DND-41 (cell line): ENCODE measurements at regions not wholly inside any gene's neighbourhood (a gene's known extent, or its start where the extent isn't known, plus 50 kb on each side); places are given as distances from the start of the nearest gene placed in this dataset.

Source experiments
- ATAC-seq: fragments of 200-7000 bp; cut with Tn5 transposase; 3 replicates; pipeline ENCODE4 v1.9.1; 2021; ENCODE audit warnings: low read depth; ENCODE audit not compliant: insufficient read depth
- DNase-seq: peaks from one replicate; pipeline ENCODE4 v3.0.0-alpha.2; 2020
- H2AFZ ChIP-seq: 2 replicates; pipeline ENCODE4 v1.6.0; 2012; ENCODE audit warnings: low read depth, low read length
- H3K27ac ChIP-seq: 2 replicates; pipeline ENCODE4 v1.5.1; 2012; ENCODE audit warnings: low read length, inconsistent platforms
- H3K27me3 ChIP-seq: fragments of 200-600 bp; sonication (generic); 2 replicates; pipeline ENCODE4 v1.6.0; 2012; ENCODE audit warnings: low read length, mild to moderate bottlenecking, inconsistent platforms; ENCODE audit not compliant: insufficient read depth, poor library complexity
- H3K36me3 ChIP-seq: 2 replicates; pipeline ENCODE4 v1.5.1; 2012; ENCODE audit warnings: low read length, inconsistent platforms; ENCODE audit not compliant: insufficient read depth
- H3K4me1 ChIP-seq: 2 replicates; pipeline ENCODE4 v1.5.1; 2012; ENCODE audit warnings: mild to moderate bottlenecking, low read length; ENCODE audit not compliant: insufficient read depth
- H3K4me2 ChIP-seq: 2 replicates; pipeline ENCODE4 v1.6.0; 2012; ENCODE audit warnings: mild to moderate bottlenecking, moderate library complexity, low read length, inconsistent platforms; ENCODE audit not compliant: insufficient read depth
- H3K4me3 ChIP-seq, 2 experiments: fragments of 200-600 bp in 1 of 2; shearing (Covaris generic) in 1 of 2; 2 replicates each; pipeline ENCODE4 v1.5.1; 2012 to 2016; ENCODE audit warnings: inconsistent platforms in 2 of 2, low read length in 2 of 2, mild to moderate bottlenecking in 2 of 2, low read depth in 1 of 2, moderate library complexity in 1 of 2
- H3K79me2 ChIP-seq: 2 replicates; pipeline ENCODE4 v1.6.0; 2012; ENCODE audit warnings: low read length, inconsistent platforms; ENCODE audit not compliant: insufficient read depth
- H3K9ac ChIP-seq: 2 replicates; pipeline ENCODE4 v1.6.0; 2012; ENCODE audit warnings: low read depth, mild to moderate bottlenecking, inconsistent platforms, low read length, moderate library complexity
- H3K9me3 ChIP-seq: 2 replicates; pipeline ENCODE4 v1.5.1; 2012; ENCODE audit warnings: low read length, moderate library complexity, mild to moderate bottlenecking, inconsistent platforms; ENCODE audit not compliant: insufficient read depth, severe bottlenecking
- H4K20me1 ChIP-seq: 2 replicates; pipeline ENCODE4 v1.6.0; 2012; ENCODE audit warnings: low read length; ENCODE audit not compliant: insufficient read depth
- EZH2 ChIP-seq: IDR thresholded peaks from 3 replicates; pipeline ENCODE4 v1.6.1; 2012; ENCODE audit warnings: borderline replicate concordance, low read depth, mild to moderate bottlenecking, moderate library complexity, low read length, inconsistent platforms; ENCODE audit not compliant: severe bottlenecking
- TF ChIP-seq, protein P1 (sequence below): IDR thresholded peaks from 2 replicates; pipeline ENCODE4 v1.5.1; 2012; ENCODE audit warnings: borderline replicate concordance, low read length, moderate library complexity, mild to moderate bottlenecking; ENCODE audit not compliant: poor library complexity, severe bottlenecking; ENCODE audit errors: extremely low read depth

DNA sequence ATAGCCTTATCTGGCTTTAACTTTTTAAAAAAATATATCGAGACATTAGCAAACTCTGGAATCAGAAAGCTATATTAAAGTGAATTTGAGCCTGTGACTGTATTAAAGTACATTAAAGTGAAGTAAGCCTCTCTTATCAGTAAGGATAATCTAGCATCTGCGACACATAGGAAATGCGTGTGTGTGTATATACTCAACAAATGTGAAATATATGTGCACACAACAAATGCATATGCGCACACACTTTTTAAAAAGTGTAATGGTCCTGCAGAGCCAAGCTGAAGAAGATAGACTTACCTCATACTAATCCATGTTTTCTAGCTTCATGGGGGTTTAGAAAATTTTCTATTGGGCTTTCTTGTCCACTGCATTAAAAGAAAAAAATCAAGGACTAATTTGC lies 437.1 kb downstream of the ZIC1 start:
- H3K4me1 ChIP-seq = no peaks in the 10 kb centered on the region
- H4K20me1 ChIP-seq = no peaks in the 10 kb centered on the region
- no peak for TF ChIP-seq EZH2
- TF ChIP-seq, protein P1, sequence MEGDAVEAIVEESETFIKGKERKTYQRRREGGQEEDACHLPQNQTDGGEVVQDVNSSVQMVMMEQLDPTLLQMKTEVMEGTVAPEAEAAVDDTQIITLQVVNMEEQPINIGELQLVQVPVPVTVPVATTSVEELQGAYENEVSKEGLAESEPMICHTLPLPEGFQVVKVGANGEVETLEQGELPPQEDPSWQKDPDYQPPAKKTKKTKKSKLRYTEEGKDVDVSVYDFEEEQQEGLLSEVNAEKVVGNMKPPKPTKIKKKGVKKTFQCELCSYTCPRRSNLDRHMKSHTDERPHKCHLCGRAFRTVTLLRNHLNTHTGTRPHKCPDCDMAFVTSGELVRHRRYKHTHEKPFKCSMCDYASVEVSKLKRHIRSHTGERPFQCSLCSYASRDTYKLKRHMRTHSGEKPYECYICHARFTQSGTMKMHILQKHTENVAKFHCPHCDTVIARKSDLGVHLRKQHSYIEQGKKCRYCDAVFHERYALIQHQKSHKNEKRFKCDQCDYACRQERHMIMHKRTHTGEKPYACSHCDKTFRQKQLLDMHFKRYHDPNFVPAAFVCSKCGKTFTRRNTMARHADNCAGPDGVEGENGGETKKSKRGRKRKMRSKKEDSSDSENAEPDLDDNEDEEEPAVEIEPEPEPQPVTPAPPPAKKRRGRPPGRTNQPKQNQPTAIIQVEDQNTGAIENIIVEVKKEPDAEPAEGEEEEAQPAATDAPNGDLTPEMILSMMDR = no peak
- H3K27ac ChIP-seq = no peak overlapping the region
- DNase-seq (no peak), ATAC-seq (no peak)
- H3K4me3 ChIP-seq = no peak overlapping the region
- H3K9me3 ChIP-seq = no peaks in the 10 kb centered on the region
- H3K9ac ChIP-seq = no peak overlapping the region
- H3K36me3 ChIP-seq = no peaks in the 10 kb centered on the region
- H3K79me2 ChIP-seq = no peaks in the 10 kb centered on the region
- no peaks in the 10 kb centered on the region for H3K27me3 ChIP-seq
- H2AFZ ChIP-seq = no peak overlapping the region
- no peak overlapping the region for H3K4me2 ChIP-seq

DNA sequence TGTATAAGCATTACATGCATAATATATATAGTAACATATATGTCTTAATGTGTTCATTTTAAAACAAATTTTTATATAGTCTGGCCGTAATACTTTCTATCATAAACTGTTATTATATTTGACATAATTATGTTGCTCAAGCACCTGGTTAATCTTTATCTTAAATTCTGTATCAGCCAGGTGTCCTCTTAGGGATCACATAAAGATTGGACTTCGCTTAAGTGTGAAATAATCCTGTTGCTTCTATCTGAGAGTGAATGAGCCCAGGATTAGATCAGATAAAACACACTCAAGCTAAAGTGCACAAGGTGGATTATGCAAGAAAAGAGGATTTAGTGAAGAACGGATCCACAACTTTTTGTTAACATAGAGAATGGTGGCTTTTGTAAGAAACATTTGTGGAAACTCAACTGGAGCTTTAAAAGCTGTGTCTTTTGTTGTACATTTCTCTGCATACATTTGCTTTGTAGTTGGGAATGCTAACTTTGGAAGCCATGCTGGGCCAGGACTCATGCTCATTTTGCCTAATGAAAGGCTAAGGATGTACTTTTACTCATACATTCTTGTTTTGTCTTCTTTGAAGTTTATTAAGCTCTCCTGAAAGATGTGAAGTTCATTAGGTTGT lies 437.8 kb downstream of the ZIC1 start:
- no peak for ATAC-seq

GRCh38 chr3:147851062-147851461 lies 441.9 kb downstream of the ZIC1 start:
- H3K27me3 ChIP-seq = no peaks in the 10 kb centered on the region

More for the DNA sequence above, 437.8 kb downstream of the ZIC1 start:
- Histone ChIP-seq H3K4me1 (no peaks in the 10 kb centered on the region), H4K20me1 (no peaks in the 10 kb centered on the region), H3K4me2 (no peak overlapping the region), H2AFZ (no peak overlapping the region), H3K9ac (no peak overlapping the region), H3K79me2 (no peaks in the 10 kb centered on the region), H3K27ac (no peak overlapping the region), H3K36me3 (no peaks in the 10 kb centered on the region), H3K4me3 (no peak overlapping the region), H3K9me3 (no peaks in the 10 kb centered on the region), H3K27me3 (no peaks in the 10 kb centered on the region)
- TF ChIP-seq, protein P1 = no peak
- TF ChIP-seq EZH2 = no peak
- no peak for DNase-seq

More at GRCh38 chr3:147851062-147851461, 441.9 kb downstream of the ZIC1 start:
- Histone ChIP-seq H3K79me2 (no peaks in the 10 kb centered on the region), H3K4me3 (no peak overlapping the region), H3K4me1 (no peaks in the 10 kb centered on the region), H3K9ac (no peak overlapping the region), H3K27ac (no peak overlapping the region), H4K20me1 (no peaks in the 10 kb centered on the region), H3K4me2 (no peak overlapping the region), H3K9me3 (no peaks in the 10 kb centered on the region), H3K36me3 (no peaks in the 10 kb centered on the region), H2AFZ (no peak overlapping the region)
- no peak for ATAC-seq
- DNase-seq = no peak
- TF ChIP-seq, protein P1 = no peak
- no peak for TF ChIP-seq EZH2
